ENCODE measurements at regions not wholly inside any gene's neighbourhood (a gene's known extent, or its start where the extent isn't known, plus 50 kb on each side); places are given as distances from the start of the nearest gene placed in this dataset.

DNA sequence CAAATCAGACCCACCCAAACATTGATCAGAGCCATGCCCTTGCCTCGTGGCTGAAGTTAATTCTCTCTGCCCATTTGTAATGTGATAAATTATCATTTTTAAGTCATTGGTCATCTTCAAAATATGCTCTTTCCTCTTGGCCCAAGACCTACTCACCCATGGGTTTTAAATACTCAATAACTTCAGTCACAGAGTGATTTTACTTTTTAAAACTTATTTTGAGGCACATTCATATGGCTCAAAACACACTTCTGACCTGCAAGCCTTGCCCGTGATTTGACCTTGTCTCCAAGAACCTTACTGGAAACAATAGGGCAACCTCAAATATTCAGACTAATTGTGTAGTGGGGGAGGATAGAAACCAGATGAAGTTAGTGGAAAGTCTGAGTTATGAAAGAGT lies 176.2 kb upstream of the LNX1 start:
- no peak for DNase-seq

DNA sequence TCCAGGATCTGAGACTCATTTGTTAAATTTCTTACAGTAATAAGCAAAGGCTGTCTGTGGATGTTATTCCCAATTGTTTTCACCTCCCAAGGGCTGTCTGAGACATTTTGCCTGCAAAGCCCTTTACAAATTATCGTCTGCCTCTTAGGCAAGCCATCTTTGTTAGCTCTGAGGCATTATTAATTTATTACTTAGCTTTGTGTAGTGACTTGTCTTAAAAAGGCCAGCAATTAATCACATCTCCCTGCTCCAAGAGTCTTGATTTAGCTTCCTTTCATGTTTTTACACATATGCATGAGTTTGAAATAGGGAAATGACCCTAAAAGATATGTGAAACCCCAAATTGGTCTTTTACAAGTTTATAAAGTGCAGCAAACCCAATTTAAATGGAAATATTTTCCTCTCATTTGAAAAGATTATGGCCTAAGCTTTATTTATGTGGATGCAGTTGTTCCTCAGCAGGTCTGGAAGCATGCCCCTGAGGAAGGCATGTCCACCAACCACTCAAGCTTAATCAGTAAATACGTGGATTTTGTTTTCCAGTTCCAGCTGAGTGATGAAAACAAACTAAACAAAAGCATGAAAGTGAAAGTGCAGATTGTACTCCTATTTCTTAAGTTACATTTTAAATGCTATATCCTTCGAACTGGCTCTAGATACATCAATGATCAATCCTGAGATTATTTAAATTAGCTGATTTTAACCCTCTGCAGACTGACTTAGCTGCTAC lies 173.6 kb upstream of the LNX1 start:
- DNase-seq: no peak

DNA sequence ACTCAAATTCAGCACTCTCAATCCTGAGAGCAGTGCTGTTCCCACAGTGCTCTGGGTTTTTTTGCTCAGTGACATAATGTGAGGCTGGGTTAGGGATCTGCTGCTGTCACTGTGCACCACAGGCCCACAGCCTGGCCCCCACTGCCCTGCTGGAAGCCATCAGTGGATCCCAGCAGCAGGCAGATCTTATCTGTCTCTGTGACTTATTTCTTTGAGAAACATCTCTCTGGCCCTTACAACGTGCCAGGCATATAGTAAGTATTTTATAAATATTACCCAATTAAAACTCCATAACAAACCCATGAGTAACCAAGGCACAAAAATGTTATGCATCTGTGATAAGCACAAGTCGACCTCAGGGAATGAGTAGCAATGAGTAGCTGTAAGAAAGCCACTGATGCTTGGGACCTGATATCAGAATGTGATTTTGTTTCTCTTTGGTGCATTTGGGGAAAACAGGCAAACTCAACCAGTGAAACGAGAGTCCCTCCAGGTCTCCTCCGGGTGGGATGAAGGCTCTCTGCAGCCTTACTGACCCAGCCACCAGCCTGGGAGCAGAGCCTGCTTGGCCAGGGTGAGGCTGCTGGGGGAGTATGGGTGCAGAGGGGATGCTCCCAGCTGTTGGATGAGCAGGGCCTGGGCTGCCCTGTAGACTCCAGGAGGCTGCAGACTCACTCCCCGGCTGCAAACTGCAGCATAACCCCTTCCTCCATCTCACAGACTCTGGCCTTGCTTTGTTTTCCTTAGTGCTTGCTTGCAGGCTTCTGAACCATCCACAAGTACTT lies 172.7 kb upstream of the LNX1 start:
- DNase-seq: no peak

DNA sequence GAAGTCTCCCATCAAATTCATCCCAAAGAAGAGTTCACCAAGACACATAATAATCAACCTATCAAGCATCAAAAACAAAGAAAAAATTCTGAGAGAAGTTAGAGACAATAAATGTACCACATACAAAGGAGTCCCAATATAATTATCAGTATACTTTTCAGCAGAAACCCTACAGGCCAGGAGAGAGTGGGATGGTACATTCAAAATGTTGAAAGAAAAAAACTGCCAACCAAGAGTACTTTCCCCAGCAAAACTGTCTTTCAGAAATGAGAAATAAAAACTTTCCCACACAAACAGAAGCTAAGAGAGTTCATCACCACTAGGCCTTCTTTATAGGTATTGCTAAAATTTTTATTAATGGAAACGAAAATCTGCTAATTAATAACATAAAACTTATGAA lies 164.4 kb upstream of the LNX1 start:
- DNase-seq: no peak

DNA sequence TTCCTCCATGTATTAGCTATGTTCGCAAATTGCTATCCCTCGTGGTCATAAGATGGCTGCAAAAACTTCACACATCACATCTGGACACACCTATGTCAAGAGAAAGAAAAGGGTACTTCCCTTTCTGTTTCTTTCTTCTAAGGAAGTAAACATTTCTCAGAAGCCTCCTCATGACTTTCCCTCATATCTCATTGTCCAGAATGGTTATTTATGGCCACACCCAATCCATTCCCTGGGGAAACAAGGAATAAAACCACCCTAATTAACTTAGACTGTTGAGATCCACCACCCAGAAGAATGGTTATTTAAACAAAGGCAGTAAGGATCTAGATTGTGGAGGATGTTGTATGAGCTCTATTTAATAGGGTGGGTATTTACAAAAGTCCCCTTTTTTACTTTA lies 160.8 kb upstream of the LNX1 start:
- no peak for DNase-seq

DNA sequence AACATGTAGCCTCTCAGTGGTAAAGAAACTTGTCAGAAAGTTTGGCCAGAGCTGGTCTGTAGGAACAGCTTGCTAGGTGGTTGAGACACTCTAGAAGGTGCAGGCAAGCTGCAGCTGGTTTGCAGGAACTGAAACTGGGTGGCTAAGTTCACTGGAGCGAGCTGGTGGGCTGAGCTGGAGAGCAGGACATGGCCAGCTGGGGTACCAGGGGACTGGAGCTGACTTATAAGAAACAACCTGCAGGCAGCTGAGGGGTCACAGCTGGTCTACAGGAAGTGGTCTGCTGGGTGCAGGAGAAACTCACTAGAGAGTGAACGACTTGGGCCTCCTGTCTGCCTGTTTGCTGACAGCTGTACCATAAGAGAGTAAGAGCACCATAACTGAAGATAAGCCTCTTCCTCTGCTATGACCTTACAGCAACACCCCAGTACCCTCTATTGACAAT lies 157.1 kb upstream of the LNX1 start:
- DNase-seq: no peak

DNA sequence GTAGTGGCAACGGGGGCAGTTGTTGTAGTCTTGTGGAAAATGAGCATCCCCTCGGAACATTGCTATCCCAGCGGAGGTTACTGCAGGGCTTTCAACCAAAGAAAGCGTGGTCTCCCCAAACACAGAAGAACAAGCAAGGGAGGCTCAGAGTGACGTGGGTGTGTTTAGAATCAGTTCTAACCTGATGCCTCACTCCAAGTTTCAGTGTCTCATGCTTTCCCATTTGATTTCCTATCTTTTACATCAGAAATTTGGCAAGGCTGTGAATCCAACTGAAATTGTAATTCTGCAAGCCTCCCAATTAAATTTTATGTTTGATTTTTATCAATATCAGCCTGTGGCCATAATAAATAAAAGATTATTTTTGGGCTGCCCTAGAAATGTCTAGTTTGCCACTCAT lies 156.1 kb upstream of the LNX1 start:
- DNase-seq: no peak

DNA sequence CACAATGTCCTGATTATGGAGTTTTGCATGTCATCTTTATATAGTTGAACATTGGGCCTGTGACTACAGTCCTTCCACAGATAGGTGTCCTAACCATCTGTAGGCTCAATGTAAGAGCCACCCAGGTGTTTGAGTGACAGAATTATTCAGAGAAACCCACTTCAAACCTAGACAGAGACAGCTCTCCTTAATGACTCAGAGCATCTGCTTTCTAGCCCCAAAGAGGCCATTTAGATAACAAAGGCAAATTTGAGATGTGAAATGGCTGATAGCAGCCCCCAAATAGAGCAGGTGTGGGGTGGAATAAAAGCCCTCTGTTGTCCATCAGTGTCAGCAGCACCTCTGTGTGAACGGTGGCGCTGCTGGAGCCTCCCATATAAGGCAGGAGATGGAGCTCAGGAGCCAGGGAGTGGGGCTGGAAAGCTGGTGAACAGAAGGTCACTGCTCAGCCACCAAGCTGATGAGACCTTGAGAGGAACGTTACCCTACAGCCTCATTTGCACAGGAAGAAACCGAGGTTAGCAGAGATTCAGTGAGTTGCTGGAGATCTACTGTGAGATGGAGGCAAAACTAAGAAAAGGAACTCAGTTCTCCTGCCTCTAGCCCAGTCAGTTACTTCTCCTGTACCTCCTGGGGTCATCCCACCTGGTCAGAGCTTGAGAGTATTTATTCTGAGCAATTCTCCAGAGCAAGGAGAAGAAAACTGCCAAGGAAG lies 153.3 kb upstream of the LNX1 start:
- DNase-seq: no peak

DNA sequence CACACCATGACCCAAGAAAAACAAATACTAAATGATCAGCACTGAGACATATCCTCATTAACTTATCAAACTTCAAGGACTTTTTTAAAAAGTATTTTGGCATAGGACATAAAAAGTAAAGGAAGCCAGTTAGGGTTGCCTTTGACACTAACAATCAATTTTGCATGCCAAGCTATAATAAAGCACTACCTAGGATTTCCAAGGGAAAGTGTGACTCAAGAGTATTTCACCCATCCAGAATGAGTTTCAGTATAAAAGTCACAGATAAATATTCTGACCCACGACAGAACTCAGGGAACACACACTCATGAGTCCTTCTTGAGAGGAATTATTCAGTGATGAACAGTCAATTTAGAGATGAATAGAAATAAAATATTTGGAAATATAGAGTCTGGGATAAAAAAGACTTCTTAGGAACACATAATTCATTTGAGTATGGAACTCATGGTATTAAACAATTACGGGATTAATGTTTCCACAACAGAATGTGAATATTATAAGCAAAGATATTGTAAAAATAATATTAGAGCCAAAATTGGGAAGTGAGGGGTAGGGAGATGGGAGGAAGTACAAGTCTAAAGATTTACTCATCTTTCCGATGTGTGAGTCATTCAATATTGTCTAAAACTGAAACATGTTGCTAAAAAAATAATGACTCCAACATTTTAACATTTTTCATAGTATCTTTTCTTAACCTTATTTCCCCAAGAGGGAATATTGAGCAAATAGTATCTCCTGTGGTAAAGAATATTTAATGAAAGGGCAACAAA lies 143.5 kb upstream of the LNX1 start:
- no peak for DNase-seq

DNA sequence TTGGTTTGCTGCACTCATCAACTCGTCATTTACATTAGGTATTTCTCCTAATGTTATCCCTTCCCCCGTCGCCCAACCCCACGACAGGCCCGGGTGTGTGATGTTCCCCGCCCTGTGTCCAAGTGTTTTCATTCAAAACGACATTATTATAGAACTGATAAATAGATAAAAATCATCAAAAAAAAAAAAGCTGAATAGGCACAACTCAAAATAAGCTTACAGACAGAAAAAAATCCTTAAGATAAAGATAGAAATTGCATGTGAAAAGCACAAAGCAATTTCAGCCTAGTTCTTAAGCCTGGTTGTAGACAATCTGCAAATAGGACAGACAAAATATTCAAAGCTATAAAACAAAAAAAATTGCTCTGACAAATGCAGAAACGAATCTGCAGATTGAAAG lies 142.9 kb upstream of the LNX1 start:
- no peak for DNase-seq

DNA sequence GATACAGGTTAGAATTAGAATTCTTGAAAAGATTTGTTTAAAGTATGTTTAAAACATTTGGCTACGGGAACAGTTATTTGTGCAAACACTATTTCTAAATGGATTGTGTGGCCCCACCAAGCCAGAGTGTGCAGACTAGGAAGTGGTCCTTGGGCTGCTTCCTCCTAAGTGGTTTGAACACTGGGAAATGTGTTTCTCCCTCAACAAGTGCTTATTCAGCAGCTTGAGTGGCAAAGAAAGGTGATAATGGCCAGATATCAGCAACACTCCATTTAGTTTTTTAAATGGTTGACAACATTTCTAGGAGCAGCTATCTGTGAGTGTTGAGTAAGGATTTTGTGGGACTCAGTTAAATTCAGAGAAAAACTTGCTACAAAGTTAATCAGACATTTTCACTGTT lies 141.4 kb upstream of the LNX1 start:
- DNase-seq: no peak

DNA sequence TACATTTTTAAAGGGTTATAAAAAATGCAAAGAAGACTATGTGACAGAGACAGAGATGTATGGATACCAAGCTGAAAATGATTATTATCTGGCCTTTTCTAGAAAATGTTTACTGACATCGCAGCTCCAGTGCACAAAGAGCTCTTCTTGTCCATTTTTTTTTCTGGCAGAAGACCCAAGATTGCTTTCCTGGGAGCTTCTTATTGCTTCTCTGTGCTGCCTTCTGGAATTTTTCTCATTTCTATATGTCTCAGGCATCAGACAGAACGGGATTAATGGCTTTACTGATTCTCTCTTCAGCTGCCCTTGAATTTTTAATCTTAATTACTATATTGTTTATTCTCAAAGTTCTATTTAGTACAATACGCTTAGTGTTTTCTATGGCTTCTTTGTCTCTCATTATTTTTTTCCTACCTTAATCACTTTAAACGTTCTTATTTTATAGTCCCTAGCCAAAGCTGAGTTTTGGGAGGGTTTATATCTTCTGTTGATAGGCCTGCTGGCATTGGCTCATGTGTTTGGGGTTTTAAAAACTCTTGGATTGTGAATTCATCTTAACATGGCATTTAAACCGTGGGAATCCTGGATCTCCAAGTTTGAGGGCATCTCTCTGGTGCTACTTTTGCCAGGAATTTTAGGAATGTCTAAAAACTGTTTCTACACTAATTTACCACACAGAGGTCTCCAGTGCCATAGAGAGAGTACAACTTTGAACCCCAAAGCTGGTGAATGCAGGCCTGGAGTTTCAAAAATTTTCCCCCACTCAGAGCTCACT lies 138.9 kb upstream of the LNX1 start:
- no peak for DNase-seq

DNA sequence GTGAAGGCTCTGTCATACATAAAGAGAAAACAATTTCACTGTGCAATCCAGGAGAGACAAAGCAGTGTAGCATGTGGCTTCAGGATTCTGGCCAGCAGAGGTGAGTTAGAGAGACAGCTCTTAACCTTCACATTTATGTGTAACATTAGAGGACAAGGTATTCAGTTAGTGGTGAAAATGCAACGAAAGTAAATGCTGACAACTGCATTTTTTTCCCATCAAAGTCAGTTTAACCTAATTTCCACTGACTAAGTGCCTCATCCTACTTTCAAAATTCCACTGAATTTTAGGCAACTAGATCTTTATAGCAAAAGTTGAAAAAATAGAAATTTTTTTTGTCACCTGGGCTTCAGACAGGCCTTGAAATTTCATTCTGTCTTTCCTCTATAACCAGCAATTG lies 130.8 kb upstream of the LNX1 start:
- no peak for DNase-seq

DNA sequence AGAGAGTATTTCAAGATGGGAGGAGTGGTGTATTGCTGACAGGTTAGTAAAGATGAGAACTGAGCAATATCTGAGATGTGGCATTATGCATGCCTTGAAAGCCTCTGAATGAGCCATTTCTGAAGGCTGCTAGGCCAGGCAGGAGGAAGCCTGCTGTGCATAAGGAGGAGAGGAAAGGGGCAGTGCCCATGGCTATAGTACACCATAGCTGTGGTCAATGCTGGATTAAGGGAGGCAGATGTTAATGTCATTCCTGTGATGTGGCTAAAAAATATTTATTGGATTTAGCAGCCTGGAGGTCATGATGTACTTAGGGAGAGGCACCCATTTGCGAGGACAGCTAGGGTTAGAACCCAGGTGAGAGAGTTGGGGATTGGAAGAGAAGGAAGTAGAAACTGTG lies 130.0 kb upstream of the LNX1 start:
- no peak for DNase-seq

DNA sequence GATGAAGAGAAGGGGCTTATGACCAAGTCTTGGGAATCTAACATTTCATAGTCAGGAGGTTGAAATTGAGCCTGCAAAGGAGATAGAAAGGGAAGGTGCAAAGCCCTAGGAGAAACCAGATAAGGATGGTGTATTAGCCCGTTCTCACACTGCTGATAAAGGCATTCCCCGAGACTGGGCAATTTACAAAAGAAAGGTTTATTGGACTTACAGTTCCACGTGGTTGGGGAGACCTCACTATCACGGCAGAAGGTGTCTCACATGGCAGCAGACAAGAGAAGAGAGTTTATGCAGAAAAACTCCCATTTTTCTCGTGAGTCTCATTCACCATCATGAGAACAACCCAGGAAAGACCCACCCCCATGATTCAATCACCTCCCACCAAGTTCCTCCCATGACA lies 129.5 kb upstream of the LNX1 start:
- DNase-seq: no peak

DNA sequence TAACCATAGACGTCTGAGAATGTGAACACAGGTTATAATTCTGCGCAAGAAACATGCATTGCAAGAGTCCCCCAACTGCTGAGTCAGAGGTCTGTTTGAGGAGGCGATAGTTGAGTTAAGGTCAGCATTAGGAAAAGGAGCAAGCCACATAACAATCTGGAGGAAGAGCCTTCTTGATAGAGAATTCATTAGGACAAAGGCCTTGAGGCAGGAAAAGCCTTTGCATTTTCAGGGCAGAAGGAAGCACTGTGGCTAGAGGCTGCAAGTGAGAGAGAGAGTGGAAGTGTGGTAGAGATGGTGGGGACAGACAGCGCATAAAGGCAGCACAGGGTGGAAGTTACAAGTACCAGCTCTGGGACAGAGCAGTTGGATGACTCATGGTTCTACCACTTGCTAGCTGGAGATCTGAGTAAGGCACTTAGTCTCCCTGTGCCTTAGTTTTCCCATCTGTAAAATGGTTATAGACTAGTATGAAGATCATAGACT lies 125.8 kb upstream of the LNX1 start:
- peak; percentile 91 for DNase-seq

DNA sequence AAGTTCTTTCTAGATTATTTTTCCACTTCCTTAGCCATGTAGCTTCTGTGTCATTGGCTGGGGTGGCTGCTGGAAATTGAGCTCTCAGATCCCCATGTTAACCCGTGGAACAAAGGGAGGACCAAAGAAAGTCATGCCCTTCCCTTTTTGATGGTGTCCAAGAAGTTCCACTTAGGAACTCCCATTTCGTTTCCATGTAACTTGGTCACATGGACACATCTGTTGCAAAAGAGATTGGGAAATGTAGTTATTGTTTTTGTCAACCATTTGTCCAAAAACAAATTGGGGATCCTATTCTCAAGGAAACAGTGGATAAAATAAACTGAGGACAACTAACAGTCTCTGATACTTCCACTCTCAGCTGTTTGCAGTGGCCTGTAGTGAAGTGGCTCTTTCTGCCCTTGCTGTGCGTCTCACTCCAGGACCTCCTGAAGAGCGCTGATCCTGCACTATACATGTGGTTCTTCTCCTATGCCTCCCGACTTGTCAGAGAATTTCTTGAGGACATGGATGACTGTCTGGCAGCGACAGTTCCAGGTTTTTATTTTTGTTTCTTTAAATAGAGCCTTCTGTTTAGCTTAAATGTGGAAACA lies 125.3 kb upstream of the LNX1 start:
- DNase-seq: peak; percentile 42

DNA sequence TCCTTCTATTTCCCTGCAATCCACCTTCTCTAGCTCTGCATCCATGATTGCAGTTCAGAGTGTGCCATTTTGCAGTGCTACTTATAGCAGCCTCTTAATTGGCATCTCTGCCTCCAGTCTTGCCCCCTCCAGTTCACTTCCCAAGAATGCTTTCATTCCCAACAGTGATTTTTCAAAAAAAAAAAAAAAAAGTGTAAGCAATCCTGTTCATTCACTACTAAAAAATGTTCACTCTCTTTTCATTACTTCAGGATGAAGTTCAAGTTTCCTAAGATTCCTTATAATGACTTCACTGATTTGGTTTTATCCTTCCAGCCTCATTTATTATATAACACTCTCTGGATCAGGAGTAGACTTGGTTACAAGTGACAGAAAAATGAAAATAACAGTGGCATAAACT lies 124.7 kb upstream of the LNX1 start:
- DNase-seq: no peak

DNA sequence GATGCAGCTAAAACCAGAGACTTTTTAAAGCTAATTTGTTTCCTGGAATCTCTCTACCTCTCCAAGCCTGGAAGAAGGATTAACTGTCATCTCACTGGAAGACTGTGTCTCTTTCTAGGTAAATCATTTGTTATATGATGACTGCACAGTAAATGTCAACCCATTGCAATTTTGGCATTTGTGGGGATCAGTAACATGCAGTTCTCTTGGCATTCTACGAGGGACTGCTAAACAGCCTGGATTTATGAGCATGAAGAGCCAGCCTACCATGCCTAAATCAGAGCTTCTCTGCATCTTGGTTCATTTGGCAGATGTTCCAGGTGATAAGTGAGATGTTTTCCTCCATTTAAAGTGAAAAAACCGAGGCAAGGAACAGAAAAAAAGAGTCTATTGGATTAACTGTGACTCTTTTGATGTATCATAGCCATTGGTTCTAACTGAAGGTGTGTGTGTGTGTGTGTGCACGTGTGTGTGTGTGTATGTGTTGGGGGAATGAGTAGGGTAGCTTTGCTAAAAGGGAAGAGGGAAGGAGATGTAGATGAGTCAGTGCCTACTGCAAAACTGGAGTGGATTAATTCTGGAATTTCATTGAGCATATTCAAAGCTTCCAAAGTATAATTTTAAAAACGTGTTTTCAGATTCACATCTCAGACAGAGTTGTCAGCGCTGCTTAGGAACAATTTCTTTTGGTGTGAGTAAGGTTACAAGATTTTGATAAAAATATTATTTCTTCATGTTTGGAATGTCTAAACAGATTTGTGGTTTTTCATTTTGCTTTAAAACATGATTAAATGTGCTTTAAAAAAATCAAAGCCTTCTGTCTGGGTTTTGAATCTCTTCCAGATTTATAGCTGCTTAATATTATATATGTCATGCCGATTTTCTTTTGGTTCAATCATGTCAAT lies 123.2 kb upstream of the LNX1 start:
- DNase-seq: no peak

DNA sequence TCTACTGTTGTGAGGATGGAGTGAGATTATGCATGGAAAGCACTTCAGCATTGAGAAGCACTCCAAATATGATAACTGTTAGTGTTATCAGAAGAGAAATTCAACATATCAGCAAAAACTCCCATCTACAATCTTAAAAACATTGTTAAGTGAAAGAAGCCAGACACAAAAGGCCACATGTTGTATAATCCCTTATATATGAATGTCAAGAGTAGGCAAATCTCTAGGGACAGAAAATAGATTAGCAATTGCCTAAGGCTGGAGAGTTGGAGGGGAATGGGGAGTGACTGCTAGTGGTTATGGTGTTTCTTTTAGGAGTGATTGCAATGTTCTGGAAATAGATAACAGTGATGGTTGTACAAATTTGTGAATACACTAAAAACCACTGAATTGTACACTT lies 122.5 kb upstream of the LNX1 start:
- DNase-seq: no peak

DNA sequence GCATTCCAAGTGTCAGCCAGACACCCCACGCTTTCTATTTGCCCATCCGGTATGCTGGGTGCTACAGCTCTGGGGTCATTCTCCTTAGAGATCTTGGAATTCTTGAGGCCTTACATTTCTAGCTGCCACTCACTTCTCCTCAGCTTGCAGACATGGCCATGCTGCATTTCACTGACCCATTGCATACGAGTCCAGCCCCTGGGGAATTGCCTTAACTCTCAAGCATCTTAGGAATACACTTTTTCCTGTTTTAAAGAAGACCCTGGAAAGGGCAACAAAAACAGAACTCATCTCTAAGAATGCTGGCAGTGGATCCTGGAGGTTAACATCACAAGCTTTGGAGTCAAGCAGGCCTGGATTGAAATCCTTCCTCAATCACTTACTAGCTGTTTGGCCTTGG lies 122.0 kb upstream of the LNX1 start:
- DNase-seq: no peak
